ENCODE measurements at regions not wholly inside any gene's neighbourhood (a gene's known extent, or its start where the extent isn't known, plus 50 kb on each side); places are given as distances from the start of the nearest gene placed in this dataset.

GRCh38 chr14:101337053-101337452 lies 224.2 kb upstream of the DIO3 start:
- no peak for DNase-seq

GRCh38 chr14:101340556-101340955 lies 220.7 kb upstream of the DIO3 start:
- no peak for DNase-seq

- DNase-seq, result no peak
Measured at GRCh38 chr14:101347893-101348777, 213.2 kb upstream of the DIO3 start.

- no peak for DNase-seq
Measured at GRCh38 chr14:101349108-101349507, 212.2 kb upstream of the DIO3 start.

- no peak for DNase-seq
Measured at GRCh38 chr14:101350021-101350420, 211.3 kb upstream of the DIO3 start.

- DNase-seq, result no peak
Measured at GRCh38 chr14:101350691-101351090, 210.6 kb upstream of the DIO3 start.

- no peak for DNase-seq
Measured at GRCh38 chr14:101351146-101351545, 210.1 kb upstream of the DIO3 start.

GRCh38 chr14:101351769-101352168 lies 209.5 kb upstream of the DIO3 start:
- DNase-seq, result no peak

GRCh38 chr14:101352567-101352966 lies 208.7 kb upstream of the DIO3 start:
- DNase-seq, result no peak

GRCh38 chr14:101353422-101353821 lies 207.9 kb upstream of the DIO3 start:
- DNase-seq, result no peak

- no peak for DNase-seq
Measured at GRCh38 chr14:101354726-101355125, 206.6 kb upstream of the DIO3 start.

- no peak for DNase-seq
Measured at GRCh38 chr14:101355284-101355683, 206.0 kb upstream of the DIO3 start.

GRCh38 chr14:101357038-101357437 lies 204.3 kb upstream of the DIO3 start:
- DNase-seq, result no peak

- DNase-seq, result no peak
Measured at GRCh38 chr14:101357559-101358319, 203.6 kb upstream of the DIO3 start.

- DNase-seq, result no peak
Measured at GRCh38 chr14:101358320-101359125, 202.8 kb upstream of the DIO3 start.

GRCh38 chr14:101359221-101360053 lies 201.9 kb upstream of the DIO3 start:
- DNase-seq, result no peak

- no peak for DNase-seq
Measured at GRCh38 chr14:101360054-101360911, 201.0 kb upstream of the DIO3 start.

GRCh38 chr14:101361044-101361443 lies 200.3 kb upstream of the DIO3 start:
- DNase-seq, result no peak

GRCh38 chr14:101361451-101362433 lies 199.6 kb upstream of the DIO3 start:
- no peak for DNase-seq
